ENCODE measurements at regions not wholly inside any gene's neighbourhood (a gene's known extent, or its start where the extent isn't known, plus 50 kb on each side); places are given as distances from the start of the nearest gene placed in this dataset.

DNA sequence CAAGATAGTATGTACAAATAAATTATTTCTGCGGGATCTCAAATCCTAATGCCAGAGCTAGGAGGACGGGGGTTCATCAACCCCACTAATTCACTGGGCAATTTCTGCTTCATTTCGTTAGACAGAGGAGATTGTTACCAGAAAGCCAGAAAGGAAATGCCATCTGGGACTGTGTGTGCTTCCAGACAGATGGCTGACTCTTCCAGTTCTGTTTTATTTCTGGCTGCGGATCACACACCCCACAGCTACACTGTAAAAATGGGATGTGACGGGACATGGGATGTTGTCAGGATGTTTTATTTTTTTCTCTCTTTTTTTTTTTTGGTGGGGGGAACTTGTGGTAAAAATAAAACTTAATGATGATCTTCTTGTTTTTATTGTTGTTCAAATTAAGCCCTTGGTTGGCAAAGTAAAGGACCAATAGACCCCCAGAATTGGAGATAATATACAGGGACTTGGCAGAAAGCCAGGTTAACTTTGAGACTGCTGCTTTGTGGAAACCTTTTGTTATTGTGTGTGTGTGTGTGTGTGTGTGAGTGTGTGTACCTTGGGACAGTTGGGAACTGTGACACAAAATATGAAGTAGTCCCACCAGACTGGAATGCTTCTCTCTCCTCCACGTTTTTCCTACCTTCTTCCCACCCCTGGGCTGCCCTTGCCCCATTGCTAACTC is 114.5 kb downstream of the NUF2 start:
- H3K9me3 Mint-ChIP-seq (ENCODE audit: unreplicated experiment), result peaks cover 11% of the 10 kb centered on the region
- TF ChIP-seq, protein P1, sequence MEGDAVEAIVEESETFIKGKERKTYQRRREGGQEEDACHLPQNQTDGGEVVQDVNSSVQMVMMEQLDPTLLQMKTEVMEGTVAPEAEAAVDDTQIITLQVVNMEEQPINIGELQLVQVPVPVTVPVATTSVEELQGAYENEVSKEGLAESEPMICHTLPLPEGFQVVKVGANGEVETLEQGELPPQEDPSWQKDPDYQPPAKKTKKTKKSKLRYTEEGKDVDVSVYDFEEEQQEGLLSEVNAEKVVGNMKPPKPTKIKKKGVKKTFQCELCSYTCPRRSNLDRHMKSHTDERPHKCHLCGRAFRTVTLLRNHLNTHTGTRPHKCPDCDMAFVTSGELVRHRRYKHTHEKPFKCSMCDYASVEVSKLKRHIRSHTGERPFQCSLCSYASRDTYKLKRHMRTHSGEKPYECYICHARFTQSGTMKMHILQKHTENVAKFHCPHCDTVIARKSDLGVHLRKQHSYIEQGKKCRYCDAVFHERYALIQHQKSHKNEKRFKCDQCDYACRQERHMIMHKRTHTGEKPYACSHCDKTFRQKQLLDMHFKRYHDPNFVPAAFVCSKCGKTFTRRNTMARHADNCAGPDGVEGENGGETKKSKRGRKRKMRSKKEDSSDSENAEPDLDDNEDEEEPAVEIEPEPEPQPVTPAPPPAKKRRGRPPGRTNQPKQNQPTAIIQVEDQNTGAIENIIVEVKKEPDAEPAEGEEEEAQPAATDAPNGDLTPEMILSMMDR (IDR thresholded peaks at IDR 0.05; ENCODE audit: partially characterized antibody, unreplicated experiment), result no peak
- peaks cover 41% of the 10 kb centered on the region for H3K4me1 Mint-ChIP-seq (ENCODE audit: low read depth, unreplicated experiment)
- no peak for DNase-seq
- H3K27me3 Mint-ChIP-seq (ENCODE audit: unreplicated experiment), result no peaks in the 10 kb centered on the region
- peaks cover 7% of the 10 kb centered on the region for H3K36me3 Mint-ChIP-seq (ENCODE audit: unreplicated experiment)
- peak overlapping the region; percentile 18 for H3K4me3 Mint-ChIP-seq (ENCODE audit: unreplicated experiment)
- H3K27ac Mint-ChIP-seq (ENCODE audit: unreplicated experiment), result peak overlapping the region; percentile 83

DNA sequence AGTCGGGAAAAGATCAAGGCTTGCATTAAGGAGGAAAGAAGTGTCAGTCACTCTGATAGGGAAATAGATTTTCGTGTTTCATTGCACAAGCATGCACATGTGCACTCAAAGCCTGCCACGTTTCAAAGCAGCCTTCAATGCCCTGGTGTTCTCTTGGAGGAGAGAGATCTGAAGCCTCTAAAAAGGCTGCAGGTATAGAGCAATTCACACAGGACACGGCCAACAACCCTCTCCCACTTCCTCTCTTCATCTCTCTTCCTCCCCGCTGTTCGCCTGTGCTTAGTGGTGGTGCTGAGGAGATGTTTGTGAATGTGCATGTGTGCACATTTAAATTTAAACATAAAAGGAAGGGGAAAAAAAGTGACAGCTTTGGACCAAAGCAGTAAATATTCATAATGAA is 117.7 kb downstream of the NUF2 start:
- peaks cover 56% of the 10 kb centered on the region for H3K4me1 Mint-ChIP-seq (ENCODE audit: low read depth, unreplicated experiment)
- no peaks in the 10 kb centered on the region for H3K36me3 Mint-ChIP-seq (ENCODE audit: unreplicated experiment)
- no peak for DNase-seq
- no peak overlapping the region for H3K4me3 Mint-ChIP-seq (ENCODE audit: unreplicated experiment)
- peaks cover 11% of the 10 kb centered on the region for H3K9me3 Mint-ChIP-seq (ENCODE audit: unreplicated experiment)
- peaks cover 2% of the 10 kb centered on the region for H3K27me3 Mint-ChIP-seq (ENCODE audit: unreplicated experiment)
- TF ChIP-seq, protein P1 (IDR thresholded peaks at IDR 0.05; ENCODE audit: partially characterized antibody, unreplicated experiment), result no peak
- H3K27ac Mint-ChIP-seq (ENCODE audit: unreplicated experiment), result no peak overlapping the region

DNA sequence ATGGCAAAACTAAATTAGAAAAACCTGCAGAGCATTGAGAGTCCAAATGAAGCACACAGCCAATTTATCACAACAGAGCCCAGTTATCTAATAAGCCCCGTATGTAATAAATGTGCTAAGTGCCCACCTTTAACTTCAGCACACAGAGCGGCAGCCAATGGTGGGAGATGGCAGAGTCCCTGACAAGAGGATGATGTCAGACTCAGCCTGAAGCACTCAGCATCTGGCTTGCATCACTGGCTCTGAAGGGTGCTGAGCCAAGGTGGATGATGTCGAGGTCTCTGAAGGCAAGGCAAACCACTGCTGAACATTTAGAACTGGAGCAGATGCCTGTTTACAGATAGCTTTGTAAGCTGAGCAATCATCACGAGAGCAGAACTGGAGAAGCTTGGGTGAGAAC is 118.3 kb downstream of the NUF2 start:
- Mint-ChIP-seq H3K4me3 (ENCODE audit: unreplicated experiment) (no peak overlapping the region), H3K27ac (ENCODE audit: unreplicated experiment) (peak overlapping the region; percentile 52), H3K9me3 (ENCODE audit: unreplicated experiment) (peaks cover 11% of the 10 kb centered on the region), H3K4me1 (ENCODE audit: low read depth, unreplicated experiment) (peaks cover 56% of the 10 kb centered on the region), H3K27me3 (ENCODE audit: unreplicated experiment) (peaks cover 2% of the 10 kb centered on the region), H3K36me3 (ENCODE audit: unreplicated experiment) (no peaks in the 10 kb centered on the region)
- no peak for DNase-seq
- TF ChIP-seq, protein P1 (IDR thresholded peaks at IDR 0.05; ENCODE audit: partially characterized antibody, unreplicated experiment), result no peak

DNA sequence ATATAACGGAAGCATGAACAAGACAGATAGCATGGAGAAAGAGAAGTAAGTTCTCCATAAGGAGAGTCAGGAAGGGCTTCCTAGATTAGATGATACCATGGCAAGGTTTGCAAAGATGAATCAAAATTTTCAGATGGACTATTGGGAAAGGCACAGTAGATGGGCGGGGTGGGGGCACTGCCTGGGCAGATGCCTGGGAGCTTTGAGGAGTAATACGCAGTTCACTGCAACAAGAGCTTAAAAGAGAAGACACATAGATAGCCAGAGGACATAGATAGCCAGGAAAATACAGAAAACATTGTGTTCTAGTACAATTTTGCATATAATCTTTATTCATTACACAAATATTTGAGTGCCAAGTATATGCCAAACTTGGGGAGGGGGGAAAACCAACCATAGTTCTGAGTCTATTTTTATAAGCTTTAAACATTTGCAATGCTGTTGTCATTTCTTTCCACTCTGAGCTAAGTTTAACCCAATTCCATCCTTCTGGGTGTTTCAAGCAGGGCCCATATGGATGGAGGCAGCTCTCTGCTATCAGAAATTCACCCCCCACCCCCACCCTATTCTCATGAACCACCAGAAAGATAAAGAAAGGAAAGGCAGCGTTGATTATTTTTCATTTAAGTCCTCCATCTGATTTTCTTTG is 120.6 kb downstream of the NUF2 start:
- Mint-ChIP-seq H3K27me3 (ENCODE audit: unreplicated experiment) (peaks cover 2% of the 10 kb centered on the region), H3K4me1 (ENCODE audit: low read depth, unreplicated experiment) (peaks cover 34% of the 10 kb centered on the region), H3K27ac (ENCODE audit: unreplicated experiment) (peak overlapping the region; percentile 90), H3K4me3 (ENCODE audit: unreplicated experiment) (peak overlapping the region; percentile 58), H3K36me3 (ENCODE audit: unreplicated experiment) (no peaks in the 10 kb centered on the region), H3K9me3 (ENCODE audit: unreplicated experiment) (no peaks in the 10 kb centered on the region)
- no peak for DNase-seq
- TF ChIP-seq, protein P1 (IDR thresholded peaks at IDR 0.05; ENCODE audit: partially characterized antibody, unreplicated experiment), result no peak

DNA sequence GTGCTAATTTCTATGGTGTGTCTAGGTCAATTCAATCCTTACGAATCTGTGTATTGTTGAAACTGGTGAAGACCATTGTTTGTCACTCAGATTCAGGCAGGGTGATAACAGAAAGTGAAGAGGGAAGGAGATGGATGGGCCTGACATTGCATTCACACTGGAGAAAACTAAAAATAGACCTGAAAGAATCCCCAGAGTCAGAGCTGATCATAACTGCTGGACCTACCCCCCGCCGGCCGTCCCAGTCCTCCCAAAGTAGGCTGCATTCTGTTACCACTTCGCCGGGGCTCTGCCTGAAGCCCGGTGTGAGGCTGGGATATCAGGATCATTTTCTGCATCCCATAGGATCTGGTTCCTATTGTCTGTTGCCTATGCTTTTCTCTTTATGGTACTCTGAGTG is 121.1 kb downstream of the NUF2 start:
- H3K9me3 Mint-ChIP-seq (ENCODE audit: unreplicated experiment), result no peaks in the 10 kb centered on the region
- no peaks in the 10 kb centered on the region for H3K36me3 Mint-ChIP-seq (ENCODE audit: unreplicated experiment)
- DNase-seq, result peak; percentile 23
- H3K4me3 Mint-ChIP-seq (ENCODE audit: unreplicated experiment), result peak overlapping the region; percentile 58
- TF ChIP-seq, protein P1 (IDR thresholded peaks at IDR 0.05; ENCODE audit: partially characterized antibody, unreplicated experiment), result no peak
- peak overlapping the region; percentile 90 for H3K27ac Mint-ChIP-seq (ENCODE audit: unreplicated experiment)
- peaks cover 34% of the 10 kb centered on the region for H3K4me1 Mint-ChIP-seq (ENCODE audit: low read depth, unreplicated experiment)
- peaks cover 2% of the 10 kb centered on the region for H3K27me3 Mint-ChIP-seq (ENCODE audit: unreplicated experiment)
